ENCODE measurements at regions not wholly inside any gene's neighbourhood (a gene's known extent, or its start where the extent isn't known, plus 50 kb on each side); places are given as distances from the start of the nearest gene placed in this dataset.

DNA sequence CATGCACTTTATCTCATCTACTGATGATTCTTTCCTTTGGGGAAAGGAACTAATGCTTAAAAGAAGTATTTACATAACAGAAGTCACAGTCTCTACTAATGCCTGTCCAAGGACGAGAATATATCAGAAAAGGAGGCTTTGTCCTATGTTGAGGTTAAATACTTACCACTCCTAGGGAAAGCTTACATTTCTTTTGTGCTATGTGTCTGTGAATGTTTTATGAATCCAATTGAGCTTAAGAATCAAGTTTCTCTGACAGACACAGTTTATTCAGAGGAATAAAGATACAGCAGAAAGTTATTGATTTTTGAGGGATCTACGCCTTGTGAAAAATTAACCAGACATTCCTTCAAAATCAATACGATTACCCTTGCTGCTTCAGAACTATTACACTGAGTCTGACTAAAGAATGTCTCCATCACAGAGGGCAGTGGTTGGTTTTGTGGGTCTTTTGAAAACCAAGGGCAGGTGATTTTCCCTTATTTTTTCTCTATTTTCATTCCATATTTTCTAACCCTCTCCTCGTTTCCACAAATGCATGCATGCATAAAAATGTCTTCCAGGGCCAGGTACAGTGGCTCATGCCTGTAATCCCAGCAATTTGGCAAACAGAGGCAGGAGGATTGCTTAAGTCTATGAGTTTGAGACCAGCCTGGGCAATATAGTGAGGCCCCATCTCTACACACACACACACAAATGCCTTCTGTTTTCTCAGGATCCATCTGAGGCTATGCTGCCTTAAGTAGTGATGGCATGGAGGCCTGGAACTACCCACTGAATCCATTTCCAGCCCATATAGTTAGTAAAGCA is 1095.1 kb downstream of the GALC start (continued):
- TF ChIP-seq, protein P1, sequence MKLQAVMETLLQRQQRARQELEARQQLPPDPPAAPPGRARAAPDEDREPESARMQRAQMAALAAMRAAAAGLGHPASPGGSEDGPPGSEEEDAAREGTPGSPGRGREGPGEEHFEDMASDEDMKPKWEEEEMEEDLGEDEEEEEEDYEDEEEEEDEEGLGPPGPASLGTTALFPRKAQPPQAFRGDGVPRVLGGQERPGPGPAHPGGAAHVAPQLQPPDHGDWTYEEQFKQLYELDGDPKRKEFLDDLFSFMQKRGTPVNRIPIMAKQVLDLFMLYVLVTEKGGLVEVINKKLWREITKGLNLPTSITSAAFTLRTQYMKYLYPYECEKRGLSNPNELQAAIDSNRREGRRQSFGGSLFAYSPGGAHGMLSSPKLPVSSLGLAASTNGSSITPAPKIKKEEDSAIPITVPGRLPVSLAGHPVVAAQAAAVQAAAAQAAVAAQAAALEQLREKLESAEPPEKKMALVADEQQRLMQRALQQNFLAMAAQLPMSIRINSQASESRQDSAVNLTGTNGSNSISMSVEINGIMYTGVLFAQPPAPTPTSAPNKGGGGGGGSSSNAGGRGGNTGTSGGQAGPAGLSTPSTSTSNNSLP (IDR thresholded peaks at IDR 0.05; ENCODE audit: low read depth, low read length) = peak; percentile 95
- TF ChIP-seq GABPA (IDR thresholded peaks at IDR 0.05; ENCODE audit: low read depth, low read length) (no peak), GABPA (CRISPR knock-in tag; IDR thresholded peaks at IDR 0.05; ENCODE audit: low read depth) (no peak), CBX1 (IDR thresholded peaks at IDR 0.05; ENCODE audit: low read depth) (no peak), CREB1 (IDR thresholded peaks at IDR 0.05) (no peak), CREB1 (CRISPR knock-in tag; IDR thresholded peaks at IDR 0.05) (peak; percentile 25; the same call in 1 of the 2 replicates), ISX (CRISPR knock-in tag; conservative IDR thresholded peaks at IDR 0.05) (no peak), POGZ (CRISPR knock-in tag; IDR thresholded peaks at IDR 0.05) (peak; percentile 85), ZNF83 (CRISPR knock-in tag; IDR thresholded peaks at IDR 0.05; ENCODE audit: borderline replicate concordance) (no peak), ZNF235 (CRISPR knock-in tag; IDR thresholded peaks at IDR 0.05; ENCODE audit: borderline replicate concordance) (no peak), ZFP36L1 (CRISPR knock-in tag; IDR thresholded peaks at IDR 0.05) (no peak)
- TF ChIP-seq, protein P2, sequence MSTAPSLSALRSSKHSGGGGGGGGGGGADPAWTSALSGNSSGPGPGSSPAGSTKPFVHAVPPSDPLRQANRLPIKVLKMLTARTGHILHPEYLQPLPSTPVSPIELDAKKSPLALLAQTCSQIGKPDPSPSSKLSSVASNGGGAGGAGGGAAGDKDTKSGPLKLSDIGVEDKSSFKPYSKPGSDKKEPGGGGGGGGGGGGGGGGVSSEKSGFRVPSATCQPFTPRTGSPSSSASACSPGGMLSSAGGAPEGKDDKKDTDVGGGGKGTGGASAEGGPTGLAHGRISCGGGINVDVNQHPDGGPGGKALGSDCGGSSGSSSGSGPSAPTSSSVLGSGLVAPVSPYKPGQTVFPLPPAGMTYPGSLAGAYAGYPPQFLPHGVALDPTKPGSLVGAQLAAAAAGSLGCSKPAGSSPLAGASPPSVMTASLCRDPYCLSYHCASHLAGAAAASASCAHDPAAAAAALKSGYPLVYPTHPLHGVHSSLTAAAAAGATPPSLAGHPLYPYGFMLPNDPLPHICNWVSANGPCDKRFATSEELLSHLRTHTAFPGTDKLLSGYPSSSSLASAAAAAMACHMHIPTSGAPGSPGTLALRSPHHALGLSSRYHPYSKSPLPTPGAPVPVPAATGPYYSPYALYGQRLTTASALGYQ (CRISPR knock-in tag; IDR thresholded peaks at IDR 0.05) = peak; percentile 78; the same call in 1 of the 2 replicates
- TF ChIP-seq, protein P3, sequence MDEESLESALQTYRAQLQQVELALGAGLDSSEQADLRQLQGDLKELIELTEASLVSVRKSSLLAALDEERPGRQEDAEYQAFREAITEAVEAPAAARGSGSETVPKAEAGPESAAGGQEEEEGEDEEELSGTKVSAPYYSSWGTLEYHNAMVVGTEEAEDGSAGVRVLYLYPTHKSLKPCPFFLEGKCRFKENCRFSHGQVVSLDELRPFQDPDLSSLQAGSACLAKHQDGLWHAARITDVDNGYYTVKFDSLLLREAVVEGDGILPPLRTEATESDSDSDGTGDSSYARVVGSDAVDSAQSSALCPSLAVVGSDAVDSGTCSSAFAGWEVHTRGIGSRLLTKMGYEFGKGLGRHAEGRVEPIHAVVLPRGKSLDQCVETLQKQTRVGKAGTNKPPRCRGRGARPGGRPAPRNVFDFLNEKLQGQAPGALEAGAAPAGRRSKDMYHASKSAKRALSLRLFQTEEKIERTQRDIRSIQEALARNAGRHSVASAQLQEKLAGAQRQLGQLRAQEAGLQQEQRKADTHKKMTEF (CRISPR knock-in tag; IDR thresholded peaks at IDR 0.05) = peak; percentile 74
- TF ChIP-seq, protein P4, sequence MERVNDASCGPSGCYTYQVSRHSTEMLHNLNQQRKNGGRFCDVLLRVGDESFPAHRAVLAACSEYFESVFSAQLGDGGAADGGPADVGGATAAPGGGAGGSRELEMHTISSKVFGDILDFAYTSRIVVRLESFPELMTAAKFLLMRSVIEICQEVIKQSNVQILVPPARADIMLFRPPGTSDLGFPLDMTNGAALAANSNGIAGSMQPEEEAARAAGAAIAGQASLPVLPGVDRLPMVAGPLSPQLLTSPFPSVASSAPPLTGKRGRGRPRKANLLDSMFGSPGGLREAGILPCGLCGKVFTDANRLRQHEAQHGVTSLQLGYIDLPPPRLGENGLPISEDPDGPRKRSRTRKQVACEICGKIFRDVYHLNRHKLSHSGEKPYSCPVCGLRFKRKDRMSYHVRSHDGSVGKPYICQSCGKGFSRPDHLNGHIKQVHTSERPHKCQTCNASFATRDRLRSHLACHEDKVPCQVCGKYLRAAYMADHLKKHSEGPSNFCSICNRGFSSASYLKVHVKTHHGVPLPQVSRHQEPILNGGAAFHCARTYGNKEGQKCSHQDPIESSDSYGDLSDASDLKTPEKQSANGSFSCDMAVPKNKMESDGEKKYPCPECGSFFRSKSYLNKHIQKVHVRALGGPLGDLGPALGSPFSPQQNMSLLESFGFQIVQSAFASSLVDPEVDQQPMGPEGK (CRISPR knock-in tag; IDR thresholded peaks at IDR 0.05) = no peak
- TF ChIP-seq, protein P5, sequence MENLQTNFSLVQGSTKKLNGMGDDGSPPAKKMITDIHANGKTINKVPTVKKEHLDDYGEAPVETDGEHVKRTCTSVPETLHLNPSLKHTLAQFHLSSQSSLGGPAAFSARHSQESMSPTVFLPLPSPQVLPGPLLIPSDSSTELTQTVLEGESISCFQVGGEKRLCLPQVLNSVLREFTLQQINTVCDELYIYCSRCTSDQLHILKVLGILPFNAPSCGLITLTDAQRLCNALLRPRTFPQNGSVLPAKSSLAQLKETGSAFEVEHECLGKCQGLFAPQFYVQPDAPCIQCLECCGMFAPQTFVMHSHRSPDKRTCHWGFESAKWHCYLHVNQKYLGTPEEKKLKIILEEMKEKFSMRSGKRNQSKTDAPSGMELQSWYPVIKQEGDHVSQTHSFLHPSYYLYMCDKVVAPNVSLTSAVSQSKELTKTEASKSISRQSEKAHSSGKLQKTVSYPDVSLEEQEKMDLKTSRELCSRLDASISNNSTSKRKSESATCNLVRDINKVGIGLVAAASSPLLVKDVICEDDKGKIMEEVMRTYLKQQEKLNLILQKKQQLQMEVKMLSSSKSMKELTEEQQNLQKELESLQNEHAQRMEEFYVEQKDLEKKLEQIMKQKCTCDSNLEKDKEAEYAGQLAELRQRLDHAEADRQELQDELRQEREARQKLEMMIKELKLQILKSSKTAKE (CRISPR knock-in tag; IDR thresholded peaks at IDR 0.05; ENCODE audit: borderline replicate concordance) = 0 out of 2 replicates have a peak, but pooled peaks have one; percentile 33
- TF ChIP-seq, protein P6, sequence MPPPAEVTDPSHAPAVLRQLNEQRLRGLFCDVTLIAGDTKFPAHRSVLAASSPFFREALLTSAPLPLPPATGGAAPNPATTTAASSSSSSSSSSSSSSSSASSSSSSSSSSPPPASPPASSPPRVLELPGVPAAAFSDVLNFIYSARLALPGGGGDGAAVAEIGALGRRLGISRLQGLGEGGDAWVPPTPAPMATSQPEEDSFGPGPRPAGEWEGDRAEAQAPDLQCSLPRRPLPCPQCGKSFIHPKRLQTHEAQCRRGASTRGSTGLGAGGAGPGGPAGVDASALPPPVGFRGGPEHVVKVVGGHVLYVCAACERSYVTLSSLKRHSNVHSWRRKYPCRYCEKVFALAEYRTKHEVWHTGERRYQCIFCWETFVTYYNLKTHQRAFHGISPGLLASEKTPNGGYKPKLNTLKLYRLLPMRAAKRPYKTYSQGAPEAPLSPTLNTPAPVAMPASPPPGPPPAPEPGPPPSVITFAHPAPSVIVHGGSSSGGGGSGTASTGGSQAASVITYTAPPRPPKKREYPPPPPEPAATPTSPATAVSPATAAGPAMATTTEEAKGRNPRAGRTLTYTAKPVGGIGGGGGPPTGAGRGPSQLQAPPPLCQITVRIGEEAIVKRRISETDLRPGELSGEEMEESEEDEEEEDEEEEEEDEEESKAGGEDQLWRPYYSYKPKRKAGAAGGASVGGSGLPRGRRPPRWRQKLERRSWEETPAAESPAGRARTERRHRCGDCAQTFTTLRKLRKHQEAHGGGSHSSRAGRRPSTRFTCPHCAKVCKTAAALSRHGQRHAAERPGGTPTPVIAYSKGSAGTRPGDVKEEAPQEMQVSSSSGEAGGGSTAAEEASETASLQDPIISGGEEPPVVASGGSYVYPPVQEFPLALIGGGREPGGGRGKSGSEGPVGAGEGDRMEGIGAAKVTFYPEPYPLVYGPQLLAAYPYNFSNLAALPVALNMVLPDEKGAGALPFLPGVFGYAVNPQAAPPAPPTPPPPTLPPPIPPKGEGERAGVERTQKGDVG (CRISPR knock-in tag; IDR thresholded peaks at IDR 0.05; ENCODE audit: borderline replicate concordance) = no peak
